ENCODE measurements at regions not wholly inside any gene's neighbourhood (a gene's known extent, or its start where the extent isn't known, plus 50 kb on each side); places are given as distances from the start of the nearest gene placed in this dataset.
A peak's percentile ranks its signal among the peaks of the same experiment; 100 is the strongest.

DNA sequence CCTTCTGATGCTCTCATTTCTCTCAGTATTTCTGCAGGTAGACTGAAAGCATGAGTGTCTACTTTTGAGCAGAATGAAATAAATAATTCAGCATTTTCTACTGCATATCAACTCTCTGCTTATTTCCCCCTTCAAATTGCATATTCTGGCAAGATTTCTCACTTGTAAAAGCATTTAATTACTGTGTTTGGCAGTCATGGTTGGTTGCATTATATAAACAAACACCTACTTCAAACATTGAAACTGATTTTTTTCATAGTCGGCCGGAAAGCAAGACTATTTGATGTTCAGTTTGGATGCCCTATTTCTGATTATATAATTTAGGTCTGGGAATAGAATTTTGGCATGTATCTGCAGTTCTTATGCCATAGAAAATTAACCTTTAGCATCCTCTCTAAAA lies 73.1 kb downstream of the PLEKHG1 start (continued):
- TF ChIP-seq ZNF776 (tag by site-specific recombination; IDR thresholded peaks at IDR 0.05; ENCODE audit: borderline replicate concordance) (no peak), ZNF548 (tag by site-specific recombination; IDR thresholded peaks at IDR 0.05) (no peak), SP3 (tag by site-specific recombination; IDR thresholded peaks at IDR 0.05) (no peak), ZNF707 (tag by site-specific recombination; IDR thresholded peaks at IDR 0.05) (no peak), ZNF76 (tag by site-specific recombination; IDR thresholded peaks at IDR 0.05; ENCODE audit: borderline replicate concordance, low read depth) (no peak), ZNF830 (tag by site-specific recombination; IDR thresholded peaks at IDR 0.05; ENCODE audit: low read depth) (no peak), WT1 (tag by site-specific recombination; IDR thresholded peaks at IDR 0.05) (peak; percentile 52; the same call in 1 of the 2 replicates), KLF16 (tag by site-specific recombination; IDR thresholded peaks at IDR 0.05) (no peak), ZBTB48 (tag by site-specific recombination; IDR thresholded peaks at IDR 0.05) (no peak), ZNF571 (tag by site-specific recombination; IDR thresholded peaks at IDR 0.05) (no peak), ZNF324 (tag by site-specific recombination; IDR thresholded peaks at IDR 0.05) (no peak), ZNF366 (tag by site-specific recombination; conservative IDR thresholded peaks at IDR 0.05) (no peak; the same call in none of the 2 replicates), FEZF1 (tag by site-specific recombination; IDR thresholded peaks at IDR 0.05) (peak; percentile 70), SP7 (tag by site-specific recombination; IDR thresholded peaks at IDR 0.05) (peak; percentile 93), ZNF560 (tag by site-specific recombination; IDR thresholded peaks at IDR 0.05; ENCODE audit: borderline replicate concordance) (no peak), ZNF404 (tag by site-specific recombination; IDR thresholded peaks at IDR 0.05) (no peak), IKZF3 (tag by site-specific recombination; IDR thresholded peaks at IDR 0.05) (no peak), ZNF677 (tag by site-specific recombination; IDR thresholded peaks at IDR 0.05) (no peak), ZNF626 (tag by site-specific recombination; IDR thresholded peaks at IDR 0.05) (no peak), ZNF10 (tag by site-specific recombination; IDR thresholded peaks at IDR 0.05) (no peak), ZBTB17 (tag by site-specific recombination; IDR thresholded peaks at IDR 0.05) (no peak), ZNF623 (tag by site-specific recombination; IDR thresholded peaks at IDR 0.05) (no peak), ZBTB21 (tag by site-specific recombination; IDR thresholded peaks at IDR 0.05) (no peak), ZNF175 (tag by site-specific recombination; IDR thresholded peaks at IDR 0.05) (no peak)
- TF ChIP-seq, protein P1, sequence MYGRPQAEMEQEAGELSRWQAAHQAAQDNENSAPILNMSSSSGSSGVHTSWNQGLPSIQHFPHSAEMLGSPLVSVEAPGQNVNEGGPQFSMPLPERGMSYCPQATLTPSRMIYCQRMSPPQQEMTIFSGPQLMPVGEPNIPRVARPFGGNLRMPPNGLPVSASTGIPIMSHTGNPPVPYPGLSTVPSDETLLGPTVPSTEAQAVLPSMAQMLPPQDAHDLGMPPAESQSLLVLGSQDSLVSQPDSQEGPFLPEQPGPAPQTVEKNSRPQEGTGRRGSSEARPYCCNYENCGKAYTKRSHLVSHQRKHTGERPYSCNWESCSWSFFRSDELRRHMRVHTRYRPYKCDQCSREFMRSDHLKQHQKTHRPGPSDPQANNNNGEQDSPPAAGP (tag by site-specific recombination; IDR thresholded peaks at IDR 0.05), result no peak
- TF ChIP-seq, protein P2, sequence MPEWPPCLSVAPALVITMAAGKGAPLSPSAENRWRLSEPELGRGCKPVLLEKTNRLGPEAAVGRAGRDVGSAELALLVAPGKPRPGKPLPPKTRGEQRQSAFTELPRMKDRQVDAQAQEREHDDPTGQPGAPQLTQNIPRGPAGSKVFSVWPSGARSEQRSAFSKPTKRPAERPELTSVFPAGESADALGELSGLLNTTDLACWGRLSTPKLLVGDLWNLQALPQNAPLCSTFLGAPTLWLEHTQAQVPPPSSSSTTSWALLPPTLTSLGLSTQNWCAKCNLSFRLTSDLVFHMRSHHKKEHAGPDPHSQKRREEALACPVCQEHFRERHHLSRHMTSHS (tag by site-specific recombination; IDR thresholded peaks at IDR 0.05), result no peak
- TF ChIP-seq, protein P3, sequence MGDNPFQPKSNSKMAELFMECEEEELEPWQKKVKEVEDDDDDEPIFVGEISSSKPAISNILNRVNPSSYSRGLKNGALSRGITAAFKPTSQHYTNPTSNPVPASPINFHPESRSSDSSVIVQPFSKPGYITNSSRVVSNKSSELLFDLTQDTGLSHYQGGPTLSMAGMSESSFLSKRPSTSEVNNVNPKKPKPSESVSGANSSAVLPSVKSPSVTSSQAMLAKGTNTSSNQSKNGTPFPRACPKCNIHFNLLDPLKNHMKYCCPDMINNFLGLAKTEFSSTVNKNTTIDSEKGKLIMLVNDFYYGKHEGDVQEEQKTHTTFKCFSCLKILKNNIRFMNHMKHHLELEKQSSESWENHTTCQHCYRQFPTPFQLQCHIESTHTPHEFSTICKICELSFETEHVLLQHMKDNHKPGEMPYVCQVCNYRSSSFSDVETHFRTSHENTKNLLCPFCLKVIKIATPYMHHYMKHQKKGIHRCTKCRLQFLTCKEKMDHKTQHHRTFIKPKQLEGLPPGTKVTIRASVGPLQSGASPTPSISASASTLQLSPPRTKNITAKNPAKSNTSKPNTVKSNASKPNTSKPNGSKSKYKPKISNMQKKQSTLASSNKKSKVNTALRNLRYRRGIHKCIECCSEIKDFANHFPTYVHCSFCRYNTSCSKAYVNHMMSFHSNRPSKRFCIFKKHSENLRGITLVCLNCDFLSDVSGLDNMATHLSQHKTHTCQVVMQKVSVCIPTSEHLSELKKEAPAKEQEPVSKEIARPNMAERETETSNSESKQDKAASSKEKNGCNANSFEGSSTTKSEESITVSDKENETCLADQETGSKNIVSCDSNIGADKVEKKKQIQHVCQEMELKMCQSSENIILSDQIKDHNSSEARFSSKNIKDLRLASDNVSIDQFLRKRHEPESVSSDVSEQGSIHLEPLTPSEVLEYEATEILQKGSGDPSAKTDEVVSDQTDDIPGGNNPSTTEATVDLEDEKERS (tag by site-specific recombination; IDR thresholded peaks at IDR 0.05), result no peak
- TF ChIP-seq, protein P4, sequence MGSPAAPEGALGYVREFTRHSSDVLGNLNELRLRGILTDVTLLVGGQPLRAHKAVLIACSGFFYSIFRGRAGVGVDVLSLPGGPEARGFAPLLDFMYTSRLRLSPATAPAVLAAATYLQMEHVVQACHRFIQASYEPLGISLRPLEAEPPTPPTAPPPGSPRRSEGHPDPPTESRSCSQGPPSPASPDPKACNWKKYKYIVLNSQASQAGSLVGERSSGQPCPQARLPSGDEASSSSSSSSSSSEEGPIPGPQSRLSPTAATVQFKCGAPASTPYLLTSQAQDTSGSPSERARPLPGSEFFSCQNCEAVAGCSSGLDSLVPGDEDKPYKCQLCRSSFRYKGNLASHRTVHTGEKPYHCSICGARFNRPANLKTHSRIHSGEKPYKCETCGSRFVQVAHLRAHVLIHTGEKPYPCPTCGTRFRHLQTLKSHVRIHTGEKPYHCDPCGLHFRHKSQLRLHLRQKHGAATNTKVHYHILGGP (tag by site-specific recombination; IDR thresholded peaks at IDR 0.05), result peak; percentile 36; the same call in 1 of the 2 replicates
- TF ChIP-seq, protein P5, sequence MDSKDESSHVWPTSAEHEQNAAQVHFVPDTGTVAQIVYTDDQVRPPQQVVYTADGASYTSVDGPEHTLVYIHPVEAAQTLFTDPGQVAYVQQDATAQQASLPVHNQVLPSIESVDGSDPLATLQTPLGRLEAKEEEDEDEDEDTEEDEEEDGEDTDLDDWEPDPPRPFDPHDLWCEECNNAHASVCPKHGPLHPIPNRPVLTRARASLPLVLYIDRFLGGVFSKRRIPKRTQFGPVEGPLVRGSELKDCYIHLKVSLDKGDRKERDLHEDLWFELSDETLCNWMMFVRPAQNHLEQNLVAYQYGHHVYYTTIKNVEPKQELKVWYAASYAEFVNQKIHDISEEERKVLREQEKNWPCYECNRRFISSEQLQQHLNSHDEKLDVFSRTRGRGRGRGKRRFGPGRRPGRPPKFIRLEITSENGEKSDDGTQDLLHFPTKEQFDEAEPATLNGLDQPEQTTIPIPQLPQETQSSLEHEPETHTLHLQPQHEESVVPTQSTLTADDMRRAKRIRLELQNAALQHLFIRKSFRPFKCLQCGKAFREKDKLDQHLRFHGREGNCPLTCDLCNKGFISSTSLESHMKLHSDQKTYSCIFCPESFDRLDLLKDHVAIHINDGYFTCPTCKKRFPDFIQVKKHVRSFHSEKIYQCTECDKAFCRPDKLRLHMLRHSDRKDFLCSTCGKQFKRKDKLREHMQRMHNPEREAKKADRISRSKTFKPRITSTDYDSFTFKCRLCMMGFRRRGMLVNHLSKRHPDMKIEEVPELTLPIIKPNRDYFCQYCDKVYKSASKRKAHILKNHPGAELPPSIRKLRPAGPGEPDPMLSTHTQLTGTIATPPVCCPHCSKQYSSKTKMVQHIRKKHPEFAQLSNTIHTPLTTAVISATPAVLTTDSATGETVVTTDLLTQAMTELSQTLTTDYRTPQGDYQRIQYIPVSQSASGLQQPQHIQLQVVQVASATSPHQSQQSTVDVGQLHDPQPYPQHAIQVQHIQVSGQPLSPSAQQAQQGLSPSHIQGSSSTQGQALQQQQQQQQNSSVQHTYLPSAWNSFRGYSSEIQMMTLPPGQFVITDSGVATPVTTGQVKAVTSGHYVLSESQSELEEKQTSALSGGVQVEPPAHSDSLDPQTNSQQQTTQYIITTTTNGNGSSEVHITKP (tag by site-specific recombination; IDR thresholded peaks at IDR 0.05), result no peak
- TF ChIP-seq, protein P6, sequence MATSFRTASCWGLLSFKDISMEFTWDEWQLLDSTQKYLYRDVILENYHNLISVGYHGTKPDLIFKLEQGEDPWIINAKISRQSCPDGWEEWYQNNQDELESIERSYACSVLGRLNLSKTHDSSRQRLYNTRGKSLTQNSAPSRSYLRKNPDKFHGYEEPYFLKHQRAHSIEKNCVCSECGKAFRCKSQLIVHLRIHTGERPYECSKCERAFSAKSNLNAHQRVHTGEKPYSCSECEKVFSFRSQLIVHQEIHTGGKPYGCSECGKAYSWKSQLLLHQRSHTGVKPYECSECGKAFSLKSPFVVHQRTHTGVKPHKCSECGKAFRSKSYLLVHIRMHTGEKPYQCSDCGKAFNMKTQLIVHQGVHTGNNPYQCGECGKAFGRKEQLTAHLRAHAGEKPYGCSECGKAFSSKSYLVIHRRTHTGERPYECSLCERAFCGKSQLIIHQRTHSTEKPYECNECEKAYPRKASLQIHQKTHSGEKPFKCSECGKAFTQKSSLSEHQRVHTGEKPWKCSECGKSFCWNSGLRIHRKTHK (tag by site-specific recombination; IDR thresholded peaks at IDR 0.05), result no peak
